Medulla oblongata (tissue), 1 donor: ENCODE measurements at regions not wholly inside any gene's neighbourhood (a gene's known extent, or its start where the extent isn't known, plus 50 kb on each side); places are given as distances from the start of the nearest gene placed in this dataset.
"Not testable (repeated sequence)": the region's sequence is repeated elsewhere in the genome, so short reads cannot be mapped to it uniquely, and the experiment has no call there.

Source experiments
- DNase-seq: peaks from one replicate; pipeline ENCODE4 v3.0.0-alpha.2; 2015; ENCODE audit errors: extremely low spot score

- no peak for DNase-seq
These were observed 66.8 kb upstream of the ATXN1 start for GRCh38 chr6:16828058-16828457.

- no peak for DNase-seq
These were observed 66.4 kb upstream of the ATXN1 start for GRCh38 chr6:16827627-16828026.

GRCh38 chr6:16825784-16826183 lies 64.5 kb upstream of the ATXN1 start:
- no peak for DNase-seq

GRCh38 chr6:16824845-16825685 lies 63.8 kb upstream of the ATXN1 start:
- peak; percentile 39 for DNase-seq

- DNase-seq, result no peak
These were observed 62.6 kb upstream of the ATXN1 start for GRCh38 chr6:16823718-16824352.

GRCh38 chr6:16822975-16823717 lies 61.9 kb upstream of the ATXN1 start:
- DNase-seq, result no peak

GRCh38 chr6:16822529-16822928 lies 61.3 kb upstream of the ATXN1 start:
- DNase-seq, result no peak

- no peak for DNase-seq
These were observed 60.6 kb upstream of the ATXN1 start for GRCh38 chr6:16821834-16822264.

- DNase-seq, result not testable (repeated sequence)
These were observed 59.0 kb upstream of the ATXN1 start for GRCh38 chr6:16820262-16820661.

GRCh38 chr6:16819752-16820151 lies 58.5 kb upstream of the ATXN1 start:
- DNase-seq, result no peak

- DNase-seq, result no peak
These were observed 57.8 kb upstream of the ATXN1 start for GRCh38 chr6:16818992-16819626.

GRCh38 chr6:16817594-16817993 lies 56.3 kb upstream of the ATXN1 start:
- no peak for DNase-seq

- no peak for DNase-seq
These were observed 55.6 kb upstream of the ATXN1 start for GRCh38 chr6:16816891-16817290.

GRCh38 chr6:16812993-16813392 lies 51.7 kb upstream of the ATXN1 start:
- no peak for DNase-seq

GRCh38 chr6:16811277-16811979 lies 50.2 kb upstream of the ATXN1 start:
- DNase-seq, result no peak
